ENCODE measurements at regions not wholly inside any gene's neighbourhood (a gene's known extent, or its start where the extent isn't known, plus 50 kb on each side); places are given as distances from the start of the nearest gene placed in this dataset.

DNA sequence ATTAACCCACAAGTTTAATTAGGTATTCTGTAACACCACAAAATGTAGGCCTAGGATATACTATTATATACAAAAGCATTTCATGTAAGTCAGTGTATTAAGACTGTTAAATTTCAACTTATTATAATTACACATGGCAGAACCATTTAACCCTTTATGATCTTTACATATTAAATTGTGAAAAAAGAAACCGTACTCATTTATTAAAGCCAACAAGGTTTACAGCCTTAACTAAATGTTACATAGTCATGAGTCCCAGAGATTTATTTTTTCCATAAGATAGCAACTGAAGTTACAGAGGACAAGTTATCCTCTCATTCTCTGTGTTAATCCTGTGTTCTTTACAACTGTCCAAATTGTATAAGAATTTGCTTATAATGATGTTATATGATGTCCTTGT lies 615.8 kb upstream of the AGTR1 start:
- Histone ChIP-seq H3K4me3 (ENCODE audit: insufficient read depth, low read length, poor library complexity, severe bottlenecking) (no peak overlapping the region), H3K27ac (ENCODE audit: low read depth, low read length) (no peak overlapping the region), H3K9ac (ENCODE audit: low read length) (no peak overlapping the region), H4K20me1 (ENCODE audit: low read depth, low read length) (no peaks in the 10 kb centered on the region; the same call in 1 of the 2 replicates), H3K4me2 (ENCODE audit: low read depth, low read length, poor library complexity, severe bottlenecking) (no peak overlapping the region), H2AFZ (ENCODE audit: low read depth, low read length, severe bottlenecking) (no peak overlapping the region), H3K9me2 (replicated peaks; ENCODE audit: insufficient read depth, low read length) (no peaks in the 10 kb centered on the region), H3K79me2 (ENCODE audit: insufficient read depth, low read length) (no peaks in the 10 kb centered on the region), H3K9me3 (ENCODE audit: insufficient read depth, low read length) (no peaks in the 10 kb centered on the region), H3K27me3 (ENCODE audit: low read length) (no peaks in the 10 kb centered on the region), H3F3A (ENCODE audit: insufficient read depth) (no peaks in the 10 kb centered on the region), H3K36me3 (ENCODE audit: low read length) (no peaks in the 10 kb centered on the region)
- TF ChIP-seq EZH2phosphoT487 (conservative IDR thresholded peaks at IDR 0.05; ENCODE audit: low read length): no peak
- TF ChIP-seq, protein P1, sequence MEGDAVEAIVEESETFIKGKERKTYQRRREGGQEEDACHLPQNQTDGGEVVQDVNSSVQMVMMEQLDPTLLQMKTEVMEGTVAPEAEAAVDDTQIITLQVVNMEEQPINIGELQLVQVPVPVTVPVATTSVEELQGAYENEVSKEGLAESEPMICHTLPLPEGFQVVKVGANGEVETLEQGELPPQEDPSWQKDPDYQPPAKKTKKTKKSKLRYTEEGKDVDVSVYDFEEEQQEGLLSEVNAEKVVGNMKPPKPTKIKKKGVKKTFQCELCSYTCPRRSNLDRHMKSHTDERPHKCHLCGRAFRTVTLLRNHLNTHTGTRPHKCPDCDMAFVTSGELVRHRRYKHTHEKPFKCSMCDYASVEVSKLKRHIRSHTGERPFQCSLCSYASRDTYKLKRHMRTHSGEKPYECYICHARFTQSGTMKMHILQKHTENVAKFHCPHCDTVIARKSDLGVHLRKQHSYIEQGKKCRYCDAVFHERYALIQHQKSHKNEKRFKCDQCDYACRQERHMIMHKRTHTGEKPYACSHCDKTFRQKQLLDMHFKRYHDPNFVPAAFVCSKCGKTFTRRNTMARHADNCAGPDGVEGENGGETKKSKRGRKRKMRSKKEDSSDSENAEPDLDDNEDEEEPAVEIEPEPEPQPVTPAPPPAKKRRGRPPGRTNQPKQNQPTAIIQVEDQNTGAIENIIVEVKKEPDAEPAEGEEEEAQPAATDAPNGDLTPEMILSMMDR (IDR thresholded peaks at IDR 0.05; ENCODE audit: insufficient read depth, low read length, poor library complexity, severe bottlenecking): no peak

DNA sequence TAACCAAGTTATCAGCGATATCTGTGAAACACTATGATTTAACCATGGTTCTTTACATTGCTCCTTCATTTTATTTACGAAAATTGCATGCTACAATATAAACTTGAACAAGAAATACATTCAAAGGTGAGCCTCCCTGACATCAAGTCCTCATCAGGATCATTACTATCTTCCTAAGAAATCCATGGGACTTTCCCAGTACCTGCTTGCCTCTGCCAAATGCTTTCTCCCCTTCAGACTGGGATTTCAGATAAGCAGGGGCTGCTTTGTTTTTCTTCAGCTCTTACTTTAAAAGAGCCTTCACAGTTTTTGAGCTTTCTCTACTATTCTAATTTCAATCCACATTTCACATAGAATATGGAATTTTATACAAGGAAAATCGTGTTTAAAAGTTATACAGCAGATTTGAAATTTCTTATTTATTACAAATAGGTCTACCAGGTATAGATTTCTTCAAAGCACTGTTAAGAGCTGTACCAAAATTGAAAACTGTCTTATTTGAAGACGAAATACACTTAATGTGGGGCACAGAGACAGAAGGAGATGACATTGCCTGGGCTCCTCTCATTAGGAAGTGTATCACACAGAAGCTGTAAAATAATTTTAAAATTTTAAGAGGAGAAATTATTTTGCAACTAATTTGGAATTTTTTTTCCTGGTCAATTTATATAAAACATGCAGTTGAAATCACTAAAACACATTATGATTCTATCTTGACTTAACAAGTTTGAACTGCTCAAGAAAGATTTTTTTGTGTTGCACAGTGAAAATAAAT lies 615.0 kb upstream of the AGTR1 start:
- no peaks in the 10 kb centered on the region for H3K9me2 ChIP-seq (replicated peaks; ENCODE audit: insufficient read depth, low read length)
- H3K9me3 ChIP-seq (ENCODE audit: insufficient read depth, low read length): no peaks in the 10 kb centered on the region
- no peak overlapping the region for H2AFZ ChIP-seq (ENCODE audit: low read depth, low read length, severe bottlenecking)
- TF ChIP-seq, protein P1 (IDR thresholded peaks at IDR 0.05; ENCODE audit: insufficient read depth, low read length, poor library complexity, severe bottlenecking): no peak
- TF ChIP-seq EZH2phosphoT487 (conservative IDR thresholded peaks at IDR 0.05; ENCODE audit: low read length): no peak
- H3K9ac ChIP-seq (ENCODE audit: low read length): no peak overlapping the region
- H4K20me1 ChIP-seq (ENCODE audit: low read depth, low read length): no peaks in the 10 kb centered on the region; the same call in 1 of the 2 replicates
- no peaks in the 10 kb centered on the region for H3F3A ChIP-seq (ENCODE audit: insufficient read depth)
- H3K27ac ChIP-seq (ENCODE audit: low read depth, low read length): no peak overlapping the region
- H3K36me3 ChIP-seq (ENCODE audit: low read length): no peaks in the 10 kb centered on the region
- no peaks in the 10 kb centered on the region for H3K27me3 ChIP-seq (ENCODE audit: low read length)
- H3K79me2 ChIP-seq (ENCODE audit: insufficient read depth, low read length): no peaks in the 10 kb centered on the region
- H3K4me2 ChIP-seq (ENCODE audit: low read depth, low read length, poor library complexity, severe bottlenecking): no peak overlapping the region
- no peak overlapping the region for H3K4me3 ChIP-seq (ENCODE audit: insufficient read depth, low read length, poor library complexity, severe bottlenecking)

- H3K36me3 ChIP-seq (ENCODE audit: low read length): no peaks in the 10 kb centered on the region
- H3K27me3 ChIP-seq (ENCODE audit: low read length): no peaks in the 10 kb centered on the region
- no peaks in the 10 kb centered on the region for H3K9me2 ChIP-seq (replicated peaks; ENCODE audit: insufficient read depth, low read length)
- no peaks in the 10 kb centered on the region for H3K79me2 ChIP-seq (ENCODE audit: insufficient read depth, low read length)
- H4K20me1 ChIP-seq (ENCODE audit: low read depth, low read length): no peaks in the 10 kb centered on the region
- TF ChIP-seq, protein P1 (IDR thresholded peaks at IDR 0.05; ENCODE audit: insufficient read depth, low read length, poor library complexity, severe bottlenecking): no peak
- TF ChIP-seq EZH2phosphoT487 (conservative IDR thresholded peaks at IDR 0.05; ENCODE audit: low read length): no peak
- no peak overlapping the region for H3K4me2 ChIP-seq (ENCODE audit: low read depth, low read length, poor library complexity, severe bottlenecking)
- H3K9me3 ChIP-seq (ENCODE audit: insufficient read depth, low read length): no peaks in the 10 kb centered on the region
- no peak overlapping the region for H3K4me3 ChIP-seq (ENCODE audit: insufficient read depth, low read length, poor library complexity, severe bottlenecking)
- H3K9ac ChIP-seq (ENCODE audit: low read length): no peak overlapping the region
- H2AFZ ChIP-seq (ENCODE audit: low read depth, low read length, severe bottlenecking): no peak overlapping the region
- H3F3A ChIP-seq (ENCODE audit: insufficient read depth): no peaks in the 10 kb centered on the region
- H3K27ac ChIP-seq (ENCODE audit: low read depth, low read length): no peak overlapping the region
Measured at GRCh38 chr3:148083526-148084182, 614.0 kb upstream of the AGTR1 start.
